ENCODE measurements at regions not wholly inside any gene's neighbourhood (a gene's known extent, or its start where the extent isn't known, plus 50 kb on each side); places are given as distances from the start of the nearest gene placed in this dataset.

GRCh38 chr13:59229401-59229800, 934.3 kb downstream of the DIAPH3 start:
- TF ChIP-seq BACH2 (CRISPR knock-in tag; IDR thresholded peaks at IDR 0.05; ENCODE audit: borderline replicate concordance) = no peak
- TF ChIP-seq ARNTL (CRISPR knock-in tag; IDR thresholded peaks at IDR 0.05; ENCODE audit: borderline replicate concordance, low read depth) = no peak
- TF ChIP-seq TSHZ2 (CRISPR knock-in tag; IDR thresholded peaks at IDR 0.05) = no peak
- TF ChIP-seq ZNF70 (CRISPR knock-in tag; IDR thresholded peaks at IDR 0.05) = no peak
- TF ChIP-seq RARB (CRISPR knock-in tag; IDR thresholded peaks at IDR 0.05) = no peak
- ATAC-seq = no peak

DNA sequence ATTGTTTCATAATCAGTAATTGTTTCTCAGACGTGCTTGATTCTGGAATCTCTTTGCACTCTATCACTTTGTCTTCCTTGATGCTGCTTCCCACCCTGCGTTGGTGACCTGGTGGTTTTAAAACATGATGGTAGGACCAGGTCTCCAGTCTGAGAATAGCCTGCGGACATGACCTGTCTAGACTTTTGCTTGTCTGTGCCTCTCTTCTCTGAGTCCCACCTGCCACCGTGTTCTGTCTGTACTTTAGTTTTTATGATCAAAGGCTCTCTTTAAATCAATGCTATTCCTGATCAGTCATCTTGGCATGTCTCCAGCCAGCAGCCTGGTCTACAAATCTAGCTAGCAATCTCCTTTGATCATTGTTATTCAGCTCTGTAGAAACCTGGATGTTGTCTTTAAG, 933.9 kb downstream of the DIAPH3 start:
- no peak for TF ChIP-seq TCF4 (CRISPR knock-in tag; IDR thresholded peaks at IDR 0.05; ENCODE audit: borderline replicate concordance)
- TF ChIP-seq TOX (CRISPR knock-in tag; IDR thresholded peaks at IDR 0.05; ENCODE audit: borderline replicate concordance) = no peak
- TF ChIP-seq, protein P1, sequence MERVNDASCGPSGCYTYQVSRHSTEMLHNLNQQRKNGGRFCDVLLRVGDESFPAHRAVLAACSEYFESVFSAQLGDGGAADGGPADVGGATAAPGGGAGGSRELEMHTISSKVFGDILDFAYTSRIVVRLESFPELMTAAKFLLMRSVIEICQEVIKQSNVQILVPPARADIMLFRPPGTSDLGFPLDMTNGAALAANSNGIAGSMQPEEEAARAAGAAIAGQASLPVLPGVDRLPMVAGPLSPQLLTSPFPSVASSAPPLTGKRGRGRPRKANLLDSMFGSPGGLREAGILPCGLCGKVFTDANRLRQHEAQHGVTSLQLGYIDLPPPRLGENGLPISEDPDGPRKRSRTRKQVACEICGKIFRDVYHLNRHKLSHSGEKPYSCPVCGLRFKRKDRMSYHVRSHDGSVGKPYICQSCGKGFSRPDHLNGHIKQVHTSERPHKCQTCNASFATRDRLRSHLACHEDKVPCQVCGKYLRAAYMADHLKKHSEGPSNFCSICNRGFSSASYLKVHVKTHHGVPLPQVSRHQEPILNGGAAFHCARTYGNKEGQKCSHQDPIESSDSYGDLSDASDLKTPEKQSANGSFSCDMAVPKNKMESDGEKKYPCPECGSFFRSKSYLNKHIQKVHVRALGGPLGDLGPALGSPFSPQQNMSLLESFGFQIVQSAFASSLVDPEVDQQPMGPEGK (CRISPR knock-in tag; IDR thresholded peaks at IDR 0.05; ENCODE audit: borderline replicate concordance) = no peak
- no peak for TF ChIP-seq ZC3H10 (CRISPR knock-in tag; IDR thresholded peaks at IDR 0.05)
- no peak for TF ChIP-seq ZFP3 (CRISPR knock-in tag; IDR thresholded peaks at IDR 0.05)
- TF ChIP-seq ARNTL (CRISPR knock-in tag; IDR thresholded peaks at IDR 0.05; ENCODE audit: borderline replicate concordance, low read depth) = no peak
- no peak for TF ChIP-seq ZFP30 (CRISPR knock-in tag; IDR thresholded peaks at IDR 0.05)
- TF ChIP-seq ZNF565 (CRISPR knock-in tag; conservative IDR thresholded peaks at IDR 0.05; ENCODE audit: low read depth) = no peak
- TF ChIP-seq OSR1 (CRISPR knock-in tag; IDR thresholded peaks at IDR 0.05) = no peak
- TF ChIP-seq BACH2 (CRISPR knock-in tag; IDR thresholded peaks at IDR 0.05; ENCODE audit: borderline replicate concordance) = no peak
- no peak for ATAC-seq

DNA sequence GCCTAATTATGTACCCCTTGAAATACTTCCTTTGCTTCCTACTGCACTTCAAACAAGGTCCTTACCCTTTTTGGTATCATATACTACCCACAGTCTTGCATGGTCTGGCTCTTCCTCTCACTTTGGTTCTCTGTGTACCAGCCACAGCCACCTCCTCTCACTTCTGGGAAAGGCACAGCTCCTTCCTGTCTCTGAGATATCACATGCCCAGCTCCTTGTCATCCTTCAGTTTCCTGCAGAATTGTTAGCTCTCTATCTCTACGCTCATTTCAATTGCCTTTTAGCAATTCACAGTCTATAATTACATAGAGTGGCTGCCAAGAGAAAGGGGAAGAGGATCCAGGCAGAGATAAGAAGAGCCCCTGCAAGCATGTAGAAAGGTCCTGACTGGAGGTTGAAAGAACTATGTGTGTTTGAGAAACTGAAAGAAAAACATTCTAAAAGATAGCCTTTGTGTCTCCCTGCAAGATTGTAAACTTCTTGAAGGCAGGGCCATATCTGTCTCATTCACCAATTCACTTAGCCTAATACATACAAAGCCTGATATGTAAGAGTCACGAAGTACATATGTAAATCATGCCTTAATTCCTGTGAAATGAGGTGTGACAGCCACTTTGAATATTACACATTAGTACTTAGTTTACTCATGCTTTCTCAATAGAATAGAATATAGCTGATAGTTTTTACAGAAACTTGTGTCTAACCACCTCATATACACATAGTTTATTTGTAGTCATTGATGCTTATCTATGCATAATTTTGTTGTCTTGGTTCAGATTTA, 933.1 kb downstream of the DIAPH3 start:
- TF ChIP-seq TSHZ2 (CRISPR knock-in tag; IDR thresholded peaks at IDR 0.05) (no peak), ZNF8 (CRISPR knock-in tag; IDR thresholded peaks at IDR 0.05) (no peak)

GRCh38 chr13:59236309-59236919, 927.3 kb downstream of the DIAPH3 start:
- peak; percentile 41; the same call in 1 of the 3 replicates for ATAC-seq
- TF ChIP-seq TCF4 (CRISPR knock-in tag; IDR thresholded peaks at IDR 0.05; ENCODE audit: borderline replicate concordance) (peak; percentile 58; the same call in 1 of the 2 replicates), ARNTL (CRISPR knock-in tag; IDR thresholded peaks at IDR 0.05; ENCODE audit: borderline replicate concordance, low read depth) (no peak), ISL1 (CRISPR knock-in tag; IDR thresholded peaks at IDR 0.05) (no peak)
- TF ChIP-seq, protein P2, sequence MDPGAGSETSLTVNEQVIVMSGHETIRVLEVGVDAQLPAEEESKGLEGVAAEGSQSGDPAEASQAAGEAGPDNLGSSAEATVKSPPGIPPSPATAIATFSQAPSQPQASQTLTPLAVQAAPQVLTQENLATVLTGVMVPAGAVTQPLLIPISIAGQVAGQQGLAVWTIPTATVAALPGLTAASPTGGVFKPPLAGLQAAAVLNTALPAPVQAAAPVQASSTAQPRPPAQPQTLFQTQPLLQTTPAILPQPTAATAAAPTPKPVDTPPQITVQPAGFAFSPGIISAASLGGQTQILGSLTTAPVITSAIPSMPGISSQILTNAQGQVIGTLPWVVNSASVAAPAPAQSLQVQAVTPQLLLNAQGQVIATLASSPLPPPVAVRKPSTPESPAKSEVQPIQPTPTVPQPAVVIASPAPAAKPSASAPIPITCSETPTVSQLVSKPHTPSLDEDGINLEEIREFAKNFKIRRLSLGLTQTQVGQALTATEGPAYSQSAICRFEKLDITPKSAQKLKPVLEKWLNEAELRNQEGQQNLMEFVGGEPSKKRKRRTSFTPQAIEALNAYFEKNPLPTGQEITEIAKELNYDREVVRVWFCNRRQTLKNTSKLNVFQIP (CRISPR knock-in tag; IDR thresholded peaks at IDR 0.05; ENCODE audit: borderline replicate concordance, low read depth) = no peak

More for the DNA sequence above, 933.1 kb downstream of the DIAPH3 start:
- ATAC-seq = no peak

All from SK-N-SH treated with all-trans-retinoic acid at 6 μM for 48 hours (cell line).